ENCODE measurements at regions not wholly inside any gene's neighbourhood (a gene's known extent, or its start where the extent isn't known, plus 50 kb on each side); places are given as distances from the start of the nearest gene placed in this dataset.

GRCh38 chr12:127119600-127120140 lies 1147.3 kb upstream of the TMEM132C start:
- H3K27ac ChIP-seq: no peak overlapping the region
- no peak for TF ChIP-seq CTCF (IDR thresholded peaks at IDR 0.05)
- TF ChIP-seq POLR2A (IDR thresholded peaks at IDR 0.05): no peak
- 100% methylated on average over 1 of the region's 2 CpGs for WGBS (ENCODE audit: insufficient coverage, low coverage, low lambda C conversion rate, missing lambda C conversion rate)
- DNase-seq (no peak), ATAC-seq (no peak)
- no peak overlapping the region for H3K4me3 ChIP-seq
- H3K4me1 ChIP-seq: no peaks in the 10 kb centered on the region
- no peaks in the 10 kb centered on the region for H3K27me3 ChIP-seq
- H3K36me3 ChIP-seq: no peaks in the 10 kb centered on the region
- H3K9me3 ChIP-seq: no peaks in the 10 kb centered on the region
- intact Hi-C loops (cut with DNase I): loop anchor here in 1 of 2 donors (10.0 kb wide), 1 partner anchor 185 kb away; no protein-coding TSS in a partner anchor

GRCh38 chr12:127120851-127121250 lies 1146.1 kb upstream of the TMEM132C start:
- 91% methylated on average over 3 of the region's 3 CpGs for WGBS (ENCODE audit: insufficient coverage, low coverage, low lambda C conversion rate, missing lambda C conversion rate)
- no peaks in the 10 kb centered on the region for H3K36me3 ChIP-seq
- DNase-seq (no peak), ATAC-seq (no peak)
- intact Hi-C loops (cut with DNase I): no loop called here
- no peaks in the 10 kb centered on the region for H3K9me3 ChIP-seq
- H3K27ac ChIP-seq: no peak overlapping the region
- TF ChIP-seq CTCF (IDR thresholded peaks at IDR 0.05): no peak
- no peak for TF ChIP-seq POLR2A (IDR thresholded peaks at IDR 0.05)
- no peaks in the 10 kb centered on the region for H3K27me3 ChIP-seq
- no peak overlapping the region for H3K4me3 ChIP-seq
- H3K4me1 ChIP-seq: no peaks in the 10 kb centered on the region

GRCh38 chr12:127121494-127122084 lies 1145.4 kb upstream of the TMEM132C start:
- 72% methylated on average over 4 of the region's 4 CpGs for WGBS (ENCODE audit: insufficient coverage, low coverage, low lambda C conversion rate, missing lambda C conversion rate)
- no peak for TF ChIP-seq POLR2A (IDR thresholded peaks at IDR 0.05)
- no peak for TF ChIP-seq CTCF (IDR thresholded peaks at IDR 0.05)
- no peak for DNase-seq
- Histone ChIP-seq H3K27me3 (no peaks in the 10 kb centered on the region), H3K9me3 (no peaks in the 10 kb centered on the region), H3K36me3 (no peaks in the 10 kb centered on the region), H3K27ac (no peak overlapping the region), H3K4me1 (no peaks in the 10 kb centered on the region), H3K4me3 (no peak overlapping the region)
- intact Hi-C loops (cut with DNase I): no loop called here
- no peak for ATAC-seq

- H3K4me3 ChIP-seq: no peak overlapping the region
- H3K27ac ChIP-seq: no peak overlapping the region
- no peaks in the 10 kb centered on the region for H3K27me3 ChIP-seq
- TF ChIP-seq CTCF (IDR thresholded peaks at IDR 0.05): no peak
- TF ChIP-seq POLR2A (IDR thresholded peaks at IDR 0.05): no peak
- DNase-seq (no peak), ATAC-seq (peak in 1 of 4 donors; percentile 69)
- no peaks in the 10 kb centered on the region for H3K9me3 ChIP-seq
- intact Hi-C loops (cut with DNase I): no loop called here
- 56% methylated on average over 3 of the region's 3 CpGs for WGBS (ENCODE audit: insufficient coverage, low coverage, low lambda C conversion rate, missing lambda C conversion rate)
- H3K4me1 ChIP-seq: peaks cover 0 to 34% (median 10%) of the 10 kb centered on the region in 4 donors
- no peaks in the 10 kb centered on the region for H3K36me3 ChIP-seq
These were observed 1141.2 kb upstream of the TMEM132C start for GRCh38 chr12:127125607-127126259.
